ENCODE measurements at regions not wholly inside any gene's neighbourhood (a gene's known extent, or its start where the extent isn't known, plus 50 kb on each side); places are given as distances from the start of the nearest gene placed in this dataset.

- Histone ChIP-seq H3K4me1 (no peaks in the 10 kb centered on the region), H3K27ac (no peak overlapping the region), H3K27me3 (no peaks in the 10 kb centered on the region), H3K9me3 (no peaks in the 10 kb centered on the region), H3K36me3 (no peaks in the 10 kb centered on the region), H3K4me3 (no peak overlapping the region)
- DNase-seq, result no peak
- TF ChIP-seq CTCF (IDR thresholded peaks at IDR 0.05), result no peak
- intact Hi-C loops (cut with DNase I), result no loop called here
- no peak for ATAC-seq
- no peak for FAIRE-seq
Measured at GRCh38 chr7:91329571-91329970, 65.3 kb downstream of the FZD1 start.

GRCh38 chr7:91330191-91330808 is 66.1 kb downstream of the FZD1 start:
- no peaks in the 10 kb centered on the region for H3K36me3 ChIP-seq
- no peak for FAIRE-seq
- no peak for ATAC-seq
- WGBS, 2 donors, result 41 to 47% methylated on average over 2 of the region's 2 CpGs
- intact Hi-C loops (cut with DNase I), result no loop called here
- H3K4me3 ChIP-seq, result no peak overlapping the region
- TF ChIP-seq CTCF (IDR thresholded peaks at IDR 0.05), result no peak
- H3K27ac ChIP-seq, result no peak overlapping the region
- no peaks in the 10 kb centered on the region for H3K27me3 ChIP-seq
- no peaks in the 10 kb centered on the region for H3K9me3 ChIP-seq
- H3K4me1 ChIP-seq, result no peaks in the 10 kb centered on the region
- no peak for DNase-seq

- 59 to 63% methylated on average over 3 of the region's 3 CpGs for WGBS, 2 donors
- Histone ChIP-seq H3K4me1 (no peaks in the 10 kb centered on the region), H3K36me3 (no peaks in the 10 kb centered on the region), H3K9me3 (no peaks in the 10 kb centered on the region), H3K4me3 (no peak overlapping the region), H3K27me3 (no peaks in the 10 kb centered on the region), H3K27ac (no peak overlapping the region)
- intact Hi-C loops (cut with DNase I), result no loop called here
- TF ChIP-seq CTCF (IDR thresholded peaks at IDR 0.05), result no peak
- ATAC-seq (peak in 2 of 4 donors; percentile 55 to 56), FAIRE-seq (no peak), DNase-seq (no peak)
Measured at GRCh38 chr7:91330866-91331265, 66.6 kb downstream of the FZD1 start.

GRCh38 chr7:91336106-91336505 is 71.9 kb downstream of the FZD1 start:
- WGBS, 2 donors, result 72 to 80% methylated on average over 2 of the region's 2 CpGs
- no peak overlapping the region for H3K4me3 ChIP-seq
- no peaks in the 10 kb centered on the region for H3K9me3 ChIP-seq
- DNase-seq (no peak), FAIRE-seq (no peak), ATAC-seq (no peak)
- intact Hi-C loops (cut with DNase I), result no loop called here
- no peaks in the 10 kb centered on the region for H3K4me1 ChIP-seq
- no peaks in the 10 kb centered on the region for H3K27me3 ChIP-seq
- no peak for TF ChIP-seq CTCF (IDR thresholded peaks at IDR 0.05)
- H3K36me3 ChIP-seq, result no peaks in the 10 kb centered on the region
- H3K27ac ChIP-seq, result no peak overlapping the region

- no peak for TF ChIP-seq CTCF (IDR thresholded peaks at IDR 0.05)
- Histone ChIP-seq H3K9me3 (no peaks in the 10 kb centered on the region), H3K4me3 (no peak overlapping the region), H3K4me1 (peaks cover 0 to 4% (median 0%) of the 10 kb centered on the region in 3 donors), H3K27me3 (no peaks in the 10 kb centered on the region), H3K27ac (no peak overlapping the region), H3K36me3 (no peaks in the 10 kb centered on the region)
- DNase-seq (no peak), ATAC-seq (no peak), FAIRE-seq (no peak)
- 57 to 62% methylated on average over 3 of the region's 3 CpGs for WGBS, 2 donors
- intact Hi-C loops (cut with DNase I), result no loop called here
Measured at GRCh38 chr7:91338226-91339020, 74.2 kb downstream of the FZD1 start.
